HG03139 (cell line): ENCODE measurements at regions not wholly inside any gene's neighbourhood (a gene's known extent, or its start where the extent isn't known, plus 50 kb on each side); places are given as distances from the start of the nearest gene placed in this dataset.

Experiments
- ATAC-seq: cut with Tn5 transposase; IDR thresholded peaks from one replicate; pipeline ENCODE4 v1.9.1; 2021; ENCODE audit not compliant: unreplicated experiment

GRCh38 chr1:73953586-73953985 is 244.4 kb downstream of the LRRIQ3 start:
- no peak for ATAC-seq

- no peak for ATAC-seq
These were observed 244.8 kb downstream of the LRRIQ3 start for GRCh38 chr1:73953186-73953585.

GRCh38 chr1:73948055-73948454 is 249.9 kb downstream of the LRRIQ3 start:
- ATAC-seq, result no peak

GRCh38 chr1:73947009-73947408 is 251.0 kb downstream of the LRRIQ3 start:
- ATAC-seq, result no peak

- ATAC-seq, result no peak
These were observed 254.7 kb downstream of the LRRIQ3 start for GRCh38 chr1:73943270-73943669.

GRCh38 chr1:73930293-73930692 is 267.7 kb downstream of the LRRIQ3 start:
- no peak for ATAC-seq

- ATAC-seq, result no peak
These were observed 283.0 kb downstream of the LRRIQ3 start for GRCh38 chr1:73914951-73915350.

- no peak for ATAC-seq
These were observed 285.0 kb downstream of the LRRIQ3 start for GRCh38 chr1:73913025-73913424.

GRCh38 chr1:73911849-73912248 is 286.1 kb downstream of the LRRIQ3 start:
- no peak for ATAC-seq

- ATAC-seq, result no peak
These were observed 287.5 kb downstream of the LRRIQ3 start for GRCh38 chr1:73910466-73910865.

- no peak for ATAC-seq
These were observed 287.9 kb downstream of the LRRIQ3 start for GRCh38 chr1:73910062-73910461.

- ATAC-seq, result no peak
These were observed 288.9 kb downstream of the LRRIQ3 start for GRCh38 chr1:73909043-73909562.

GRCh38 chr1:73907051-73907450 is 290.9 kb downstream of the LRRIQ3 start:
- ATAC-seq, result no peak

- ATAC-seq, result no peak
These were observed 294.9 kb downstream of the LRRIQ3 start for GRCh38 chr1:73903092-73903491.

- no peak for ATAC-seq
These were observed 296.2 kb downstream of the LRRIQ3 start for GRCh38 chr1:73901738-73902137.

- ATAC-seq, result no peak
These were observed 298.7 kb downstream of the LRRIQ3 start for GRCh38 chr1:73899311-73899710.

- no peak for ATAC-seq
These were observed 299.4 kb downstream of the LRRIQ3 start for GRCh38 chr1:73898540-73898939.

- no peak for ATAC-seq
These were observed 310.6 kb downstream of the LRRIQ3 start for GRCh38 chr1:73887412-73887811.

GRCh38 chr1:73886716-73887115 is 311.3 kb downstream of the LRRIQ3 start:
- no peak for ATAC-seq

- no peak for ATAC-seq
These were observed 323.2 kb downstream of the LRRIQ3 start for GRCh38 chr1:73874806-73875205.

- no peak for ATAC-seq
These were observed 329.1 kb downstream of the LRRIQ3 start for GRCh38 chr1:73868810-73869336.

GRCh38 chr1:73862355-73862754 is 335.6 kb downstream of the LRRIQ3 start:
- no peak for ATAC-seq

- ATAC-seq, result no peak
These were observed 337.5 kb downstream of the LRRIQ3 start for GRCh38 chr1:73860421-73860950.
